ENCODE measurements at regions not wholly inside any gene's neighbourhood (a gene's known extent, or its start where the extent isn't known, plus 50 kb on each side); places are given as distances from the start of the nearest gene placed in this dataset.

- CTCF ChIA-PET (ENCODE audit: partially characterized antibody): interaction anchor here (1.2 to 1.6 kb wide), 2 partner anchors 9 to 19 kb away, joined by 3 to 10 read pairs; no protein-coding TSS in a partner anchor
- no peak for FAIRE-seq
- TF ChIP-seq JUN (IDR thresholded peaks at IDR 0.05; ENCODE audit: low read depth, low read length) (no peak), MAFK (IDR thresholded peaks at IDR 0.05; ENCODE audit: low read depth, low read length) (no peak), HDAC2 (IDR thresholded peaks at IDR 0.05; ENCODE audit: borderline replicate concordance in 1 of 2, low read depth in 2 of 2, low read length in 2 of 2) (no peak), SIX5 (IDR thresholded peaks at IDR 0.05; ENCODE audit: low read depth, low read length) (no peak), ZNF274 (IDR thresholded peaks at IDR 0.05; ENCODE audit: borderline replicate concordance, extremely low read depth, low read length) (no peak), FOSL1 (IDR thresholded peaks at IDR 0.05; ENCODE audit: insufficient read depth, low read depth, low read length) (no peak), MAX (IDR thresholded peaks at IDR 0.05) (no peak), EGR1 (IDR thresholded peaks at IDR 0.05; ENCODE audit: borderline replicate concordance, low read depth, low read length) (no peak), CTCF (IDR thresholded peaks at IDR 0.05; ENCODE audit: control extremely low read depth in 1 of 3, insufficient read depth in 1 of 3, low read depth in 1 of 3, low read length in 3 of 3) (no peak), YY1 (IDR thresholded peaks at IDR 0.05; ENCODE audit: low read depth, low read length) (no peak), RFX5 (IDR thresholded peaks at IDR 0.05; ENCODE audit: borderline replicate concordance, low read depth, low read length) (no peak), SP1 (IDR thresholded peaks at IDR 0.05; ENCODE audit: low read depth, low read length) (no peak), SP4 (IDR thresholded peaks at IDR 0.05; ENCODE audit: low read length) (no peak), HDAC6 (IDR thresholded peaks at IDR 0.05; ENCODE audit: low read depth, low read length) (no peak)
Measured at GRCh38 chr5:28557114-28557513, 1518.7 kb upstream of the CDH9 start.

More at GRCh38 chr5:28557114-28557513, 1518.7 kb upstream of the CDH9 start:
- H4K8ac ChIP-seq (ENCODE audit: extremely low read depth, insufficient read depth, low read length): no peak overlapping the region
- H2AFZ ChIP-seq (ENCODE audit: low read length): no peak overlapping the region
- H3K23me2 ChIP-seq (ENCODE audit: low read depth, low read length): no peaks in the 10 kb centered on the region
- H3K18ac ChIP-seq (ENCODE audit: extremely low read depth, low read length): no peak overlapping the region
- H4K91ac ChIP-seq (replicated peaks; ENCODE audit: insufficient read length, low read length): no peak overlapping the region
- no peak overlapping the region for H3K9ac ChIP-seq (replicated peaks in 1 of 4; ENCODE audit: extremely low read depth in 1 of 4, low read depth in 3 of 4, low read length in 3 of 4)
- H3K14ac ChIP-seq (ENCODE audit: insufficient read length): no peak overlapping the region
- H3K23ac ChIP-seq (ENCODE audit: insufficient read length): no peak overlapping the region
- H2BK120ac ChIP-seq (replicated peaks; ENCODE audit: low read depth, low read length): no peak overlapping the region
- no peak overlapping the region for H3K56ac ChIP-seq (replicated peaks; ENCODE audit: insufficient read length, low read depth, low read length)
- H3K79me1 ChIP-seq (ENCODE audit: low read depth, low read length): no peaks in the 10 kb centered on the region
- H3K27me3 ChIP-seq (replicated peaks in 1 of 4; ENCODE audit: control insufficient read depth in 3 of 4, extremely low read depth in 1 of 4, insufficient read depth in 3 of 4, low read length in 3 of 4): no peaks in the 10 kb centered on the region
- no peaks in the 10 kb centered on the region for H3K79me2 ChIP-seq (ENCODE audit: control insufficient read depth in 1 of 2, insufficient read depth in 2 of 2, low read length in 2 of 2)
- H4K5ac ChIP-seq (ENCODE audit: insufficient read length, low read depth, low read length): no peak overlapping the region
- H2BK15ac ChIP-seq (ENCODE audit: low read length): no peak overlapping the region
- POLR2A ChIA-PET (ENCODE audit: partially characterized antibody): no interaction called here
- no peaks in the 10 kb centered on the region for H3K4me1 ChIP-seq (replicated peaks in 1 of 4; ENCODE audit: control insufficient read depth in 3 of 4, insufficient read depth in 4 of 4, low read length in 3 of 4)
- H2BK12ac ChIP-seq (ENCODE audit: low read depth, low read length): no peak overlapping the region
- no peak for DNase-seq (ENCODE audit: low read depth in 1 of 2, low spot score in 2 of 2)
- H3K36me3 ChIP-seq (ENCODE audit: control insufficient read depth in 2 of 4, insufficient read depth in 4 of 4, low read length in 3 of 4): no peaks in the 10 kb centered on the region
- H2BK5ac ChIP-seq (ENCODE audit: low read depth, low read length): no peak overlapping the region
- H2AK5ac ChIP-seq (ENCODE audit: low read depth, low read length): no peak overlapping the region
- no peak overlapping the region for H2BK20ac ChIP-seq (ENCODE audit: low read length)
- H3K27ac ChIP-seq (ENCODE audit: low read depth, low read length): no peak overlapping the region
- no peak overlapping the region for H3K4me2 ChIP-seq (ENCODE audit: insufficient read depth in 1 of 2, low read depth in 2 of 2, low read length in 2 of 2)
- no peak overlapping the region for H3K4ac ChIP-seq (replicated peaks; ENCODE audit: insufficient read length, low read depth, low read length)
- no peaks in the 10 kb centered on the region for H4K20me1 ChIP-seq (replicated peaks in 1 of 2; ENCODE audit: control insufficient read depth in 1 of 2, insufficient read depth in 2 of 2, low read length in 2 of 2)
- no peak overlapping the region for H3K4me3 ChIP-seq (ENCODE audit: extremely low read depth in 1 of 4, insufficient read depth in 2 of 4, low read depth in 3 of 4, low read length in 4 of 4)
- H3K9me3 ChIP-seq (ENCODE audit: insufficient read depth in 2 of 2, low read depth in 1 of 2, low read length in 1 of 2): no peaks in the 10 kb centered on the region

Measured in H1 (cell line).